ENCODE measurements at regions not wholly inside any gene's neighbourhood (a gene's known extent, or its start where the extent isn't known, plus 50 kb on each side); places are given as distances from the start of the nearest gene placed in this dataset.

GRCh38 chr19:27906081-27906480 lies 1306.9 kb downstream of the UQCRFS1 start:
- no peaks in the 10 kb centered on the region for H3K9me3 ChIP-seq
- TF ChIP-seq POLR2A (IDR thresholded peaks at IDR 0.05) (no peak), CTCF (IDR thresholded peaks at IDR 0.05) (no peak)
- no peak overlapping the region for H3K4me3 ChIP-seq
- ATAC-seq, result no peak
- H3K27ac ChIP-seq, result no peak overlapping the region
- WGBS, 4 donors, result 65 to 76% (median 74%) methylated on average over 4 of the region's 4 CpGs
- H3K4me1 ChIP-seq, result no peaks in the 10 kb centered on the region
- no peak for DNase-seq
- intact Hi-C loops (cut with DNase I), result no loop called here
- H3K27me3 ChIP-seq, result no peaks in the 10 kb centered on the region
- no peaks in the 10 kb centered on the region for H3K36me3 ChIP-seq

GRCh38 chr19:27905074-27905473 lies 1307.9 kb downstream of the UQCRFS1 start:
- no peak for TF ChIP-seq POLR2A (IDR thresholded peaks at IDR 0.05)
- no peak for TF ChIP-seq CTCF (IDR thresholded peaks at IDR 0.05)

GRCh38 chr19:27901078-27901477 lies 1311.9 kb downstream of the UQCRFS1 start:
- Histone ChIP-seq H3K4me1 (no peaks in the 10 kb centered on the region), H3K36me3 (no peaks in the 10 kb centered on the region), H3K27ac (no peak overlapping the region), H3K27me3 (no peaks in the 10 kb centered on the region), H3K9me3 (no peaks in the 10 kb centered on the region), H3K4me3 (no peak overlapping the region)
- intact Hi-C loops (cut with DNase I), result no loop called here
- no peak for DNase-seq
- ATAC-seq, result no peak
- WGBS, 4 donors, result 71 to 82% (median 80%) methylated on average over 3 of the region's 3 CpGs
- no peak for TF ChIP-seq CTCF (IDR thresholded peaks at IDR 0.05)

More at GRCh38 chr19:27905074-27905473, 1307.9 kb downstream of the UQCRFS1 start:
- DNase-seq (no peak), ATAC-seq (no peak)
- H3K27me3 ChIP-seq, result no peaks in the 10 kb centered on the region
- intact Hi-C loops (cut with DNase I), result no loop called here
- no peaks in the 10 kb centered on the region for H3K9me3 ChIP-seq
- no peaks in the 10 kb centered on the region for H3K36me3 ChIP-seq
- H3K4me1 ChIP-seq, result no peaks in the 10 kb centered on the region
- no peak overlapping the region for H3K4me3 ChIP-seq
- no peak overlapping the region for H3K27ac ChIP-seq

GRCh38 chr19:27896091-27896490 lies 1316.9 kb downstream of the UQCRFS1 start:
- no peak for DNase-seq
- ATAC-seq, result no peak
- 55 to 67% (median 65%) methylated on average over 1 of the region's 1 CpG for WGBS, 4 donors
- H3K4me3 ChIP-seq, result no peak overlapping the region
- intact Hi-C loops (cut with DNase I), result no loop called here
- no peak overlapping the region for H3K27ac ChIP-seq
- no peaks in the 10 kb centered on the region for H3K36me3 ChIP-seq
- H3K27me3 ChIP-seq, result no peaks in the 10 kb centered on the region
- TF ChIP-seq POLR2A (IDR thresholded peaks at IDR 0.05) (no peak), CTCF (IDR thresholded peaks at IDR 0.05) (no peak)
- H3K4me1 ChIP-seq, result no peaks in the 10 kb centered on the region
- no peaks in the 10 kb centered on the region for H3K9me3 ChIP-seq

All from heart left ventricle (tissue), 16 donors.